SK-N-SH treated with all-trans-retinoic acid at 6 μM for 48 hours (cell line): ENCODE measurements at regions not wholly inside any gene's neighbourhood (a gene's known extent, or its start where the extent isn't known, plus 50 kb on each side); places are given as distances from the start of the nearest gene placed in this dataset.

ENCODE experiments used
- ATAC-seq: fragments of 200-7000 bp; cut with Tn5 transposase; 3 replicates; pipeline ENCODE4 v1.9.1; 2020; ENCODE audit warnings: mild to moderate bottlenecking, moderate library complexity
- ARNTL ChIP-seq: fragments of 450-650 bp; formaldehyde crosslinking; IDR thresholded peaks from 2 replicates; pipeline ENCODE4 v1.5.0; 2020; ENCODE audit warnings: low read depth, mild to moderate bottlenecking, moderate library complexity, borderline replicate concordance
- BACH2 ChIP-seq: fragments of 250-450 bp; sonication (Bioruptor Pico); IDR thresholded peaks from 2 replicates; pipeline ENCODE4 v1.9.0; 2021; ENCODE audit warnings: mild to moderate bottlenecking, borderline replicate concordance
- GLIS3 ChIP-seq: fragments of 250-450 bp; sonication (Bioruptor Pico); IDR thresholded peaks from 2 replicates; pipeline ENCODE4 v1.5.0; 2020; ENCODE audit warnings: mild to moderate bottlenecking, moderate library complexity
- ISL1 ChIP-seq: fragments of 250-450 bp; sonication (Bioruptor Pico); IDR thresholded peaks from 2 replicates; pipeline ENCODE4 v2.1.2; 2022; ENCODE audit warnings: mild to moderate bottlenecking, moderate library complexity
- OSR1 ChIP-seq: fragments of 250-450 bp; sonication (Bioruptor Pico); IDR thresholded peaks from 2 replicates; pipeline ENCODE4 v1.8.0; 2022; ENCODE audit warnings: moderate library complexity, mild to moderate bottlenecking, inconsistent platforms
- PPARA ChIP-seq: fragments of 250-450 bp; sonication (Bioruptor Pico); IDR thresholded peaks from 2 replicates; pipeline ENCODE4 v1.5.0; 2020; ENCODE audit warnings: mild to moderate bottlenecking, borderline replicate concordance
- RARB ChIP-seq: fragments of 250-450 bp; sonication (Bioruptor Pico); IDR thresholded peaks from 2 replicates; pipeline ENCODE4 v1.8.0; 2021; ENCODE audit warnings: mild to moderate bottlenecking, moderate library complexity
- SNAI2 ChIP-seq: fragments of 250-450 bp; sonication (Bioruptor Pico); IDR thresholded peaks from 2 replicates; pipeline ENCODE4 v1.5.0; 2020; ENCODE audit warnings: mild to moderate bottlenecking, moderate library complexity
- TCF4 ChIP-seq: fragments of 250-450 bp; sonication (Bioruptor Pico); IDR thresholded peaks from 2 replicates; pipeline ENCODE4 v1.8.0; 2021; ENCODE audit warnings: mild to moderate bottlenecking, moderate library complexity, borderline replicate concordance
- TOX ChIP-seq: fragments of 250-450 bp; sonication (Bioruptor Pico); IDR thresholded peaks from 2 replicates; pipeline ENCODE4 v1.8.0; 2021; ENCODE audit warnings: mild to moderate bottlenecking, moderate library complexity, borderline replicate concordance
- ZC3H10 ChIP-seq: fragments of 250-450 bp; sonication (Bioruptor Pico); IDR thresholded peaks from 2 replicates; pipeline ENCODE4 v1.5.1; 2021; ENCODE audit warnings: mild to moderate bottlenecking, moderate library complexity
- ZFP3 ChIP-seq: fragments of 250-450 bp; sonication (Bioruptor Pico); IDR thresholded peaks from 2 replicates; pipeline ENCODE4 v1.5.0; 2020; ENCODE audit warnings: mild to moderate bottlenecking, moderate library complexity
- ZFP30 ChIP-seq: fragments of 450-650 bp; formaldehyde crosslinking; IDR thresholded peaks from 2 replicates; pipeline ENCODE4 v1.5.0; 2022; ENCODE audit warnings: mild to moderate bottlenecking, moderate library complexity
- ZNF565 ChIP-seq: fragments of 450-650 bp; formaldehyde crosslinking; conservative IDR thresholded peaks from 2 replicates; pipeline ENCODE4 v1.5.0; 2020; ENCODE audit warnings: low read depth, mild to moderate bottlenecking, moderate library complexity
- ZNF70 ChIP-seq: fragments of 450-650 bp; formaldehyde crosslinking; IDR thresholded peaks from 2 replicates; pipeline ENCODE4 v1.5.0; 2020; ENCODE audit warnings: mild to moderate bottlenecking, moderate library complexity
- ZNF8 ChIP-seq: fragments of 450-650 bp; formaldehyde crosslinking; IDR thresholded peaks from 2 replicates; pipeline ENCODE4 v1.5.0; 2020; ENCODE audit warnings: mild to moderate bottlenecking, moderate library complexity
- TF ChIP-seq, protein P1 (sequence below): fragments of 250-450 bp; sonication (Bioruptor Pico); IDR thresholded peaks from 2 replicates; pipeline ENCODE4 v1.8.0; 2021; ENCODE audit warnings: low read depth, mild to moderate bottlenecking, moderate library complexity, borderline replicate concordance
- TF ChIP-seq, protein P2 (sequence below): fragments of 250-450 bp; sonication (Bioruptor Pico); IDR thresholded peaks from 2 replicates; pipeline ENCODE4 v1.5.0; 2020; ENCODE audit warnings: mild to moderate bottlenecking, moderate library complexity
- TF ChIP-seq, protein P3 (sequence below): fragments of 250-450 bp; sonication (Bioruptor Pico); IDR thresholded peaks from 2 replicates; pipeline ENCODE4 v1.8.0; 2020; ENCODE audit warnings: mild to moderate bottlenecking, moderate library complexity, borderline replicate concordance
- TF ChIP-seq, protein P4 (sequence below): fragments of 250-450 bp; sonication (Bioruptor Pico); IDR thresholded peaks from 2 replicates; pipeline ENCODE4 v1.5.1; 2020; ENCODE audit warnings: low read depth, mild to moderate bottlenecking, moderate library complexity
- TF ChIP-seq, protein P5 (sequence below): fragments of 250-450 bp; sonication (Bioruptor Pico); IDR thresholded peaks from 2 replicates; pipeline ENCODE4 v1.5.1; 2021; ENCODE audit warnings: mild to moderate bottlenecking, moderate library complexity

DNA sequence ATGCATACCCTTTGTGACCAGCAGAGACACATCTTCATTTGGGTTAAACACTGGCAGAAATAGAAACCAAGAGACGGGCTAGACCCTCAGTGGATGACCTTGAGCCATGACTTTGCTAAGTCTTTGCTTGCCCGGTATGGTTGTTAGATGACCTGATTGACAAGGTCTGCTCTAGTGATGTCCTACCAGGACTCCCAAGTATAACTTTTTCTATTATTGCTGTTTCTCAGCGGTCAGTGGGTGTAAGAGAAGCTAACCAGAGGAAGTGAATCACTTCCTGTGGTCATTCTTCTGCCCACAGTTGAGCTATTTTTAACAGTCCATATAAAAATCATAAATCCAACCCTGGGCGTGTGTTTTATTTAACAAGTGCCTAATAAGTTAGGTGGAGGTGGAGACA, 126.2 kb upstream of the ETS2 start:
- TF ChIP-seq, protein P1, sequence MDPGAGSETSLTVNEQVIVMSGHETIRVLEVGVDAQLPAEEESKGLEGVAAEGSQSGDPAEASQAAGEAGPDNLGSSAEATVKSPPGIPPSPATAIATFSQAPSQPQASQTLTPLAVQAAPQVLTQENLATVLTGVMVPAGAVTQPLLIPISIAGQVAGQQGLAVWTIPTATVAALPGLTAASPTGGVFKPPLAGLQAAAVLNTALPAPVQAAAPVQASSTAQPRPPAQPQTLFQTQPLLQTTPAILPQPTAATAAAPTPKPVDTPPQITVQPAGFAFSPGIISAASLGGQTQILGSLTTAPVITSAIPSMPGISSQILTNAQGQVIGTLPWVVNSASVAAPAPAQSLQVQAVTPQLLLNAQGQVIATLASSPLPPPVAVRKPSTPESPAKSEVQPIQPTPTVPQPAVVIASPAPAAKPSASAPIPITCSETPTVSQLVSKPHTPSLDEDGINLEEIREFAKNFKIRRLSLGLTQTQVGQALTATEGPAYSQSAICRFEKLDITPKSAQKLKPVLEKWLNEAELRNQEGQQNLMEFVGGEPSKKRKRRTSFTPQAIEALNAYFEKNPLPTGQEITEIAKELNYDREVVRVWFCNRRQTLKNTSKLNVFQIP (CRISPR knock-in tag): no peak
- TF ChIP-seq, protein P2, sequence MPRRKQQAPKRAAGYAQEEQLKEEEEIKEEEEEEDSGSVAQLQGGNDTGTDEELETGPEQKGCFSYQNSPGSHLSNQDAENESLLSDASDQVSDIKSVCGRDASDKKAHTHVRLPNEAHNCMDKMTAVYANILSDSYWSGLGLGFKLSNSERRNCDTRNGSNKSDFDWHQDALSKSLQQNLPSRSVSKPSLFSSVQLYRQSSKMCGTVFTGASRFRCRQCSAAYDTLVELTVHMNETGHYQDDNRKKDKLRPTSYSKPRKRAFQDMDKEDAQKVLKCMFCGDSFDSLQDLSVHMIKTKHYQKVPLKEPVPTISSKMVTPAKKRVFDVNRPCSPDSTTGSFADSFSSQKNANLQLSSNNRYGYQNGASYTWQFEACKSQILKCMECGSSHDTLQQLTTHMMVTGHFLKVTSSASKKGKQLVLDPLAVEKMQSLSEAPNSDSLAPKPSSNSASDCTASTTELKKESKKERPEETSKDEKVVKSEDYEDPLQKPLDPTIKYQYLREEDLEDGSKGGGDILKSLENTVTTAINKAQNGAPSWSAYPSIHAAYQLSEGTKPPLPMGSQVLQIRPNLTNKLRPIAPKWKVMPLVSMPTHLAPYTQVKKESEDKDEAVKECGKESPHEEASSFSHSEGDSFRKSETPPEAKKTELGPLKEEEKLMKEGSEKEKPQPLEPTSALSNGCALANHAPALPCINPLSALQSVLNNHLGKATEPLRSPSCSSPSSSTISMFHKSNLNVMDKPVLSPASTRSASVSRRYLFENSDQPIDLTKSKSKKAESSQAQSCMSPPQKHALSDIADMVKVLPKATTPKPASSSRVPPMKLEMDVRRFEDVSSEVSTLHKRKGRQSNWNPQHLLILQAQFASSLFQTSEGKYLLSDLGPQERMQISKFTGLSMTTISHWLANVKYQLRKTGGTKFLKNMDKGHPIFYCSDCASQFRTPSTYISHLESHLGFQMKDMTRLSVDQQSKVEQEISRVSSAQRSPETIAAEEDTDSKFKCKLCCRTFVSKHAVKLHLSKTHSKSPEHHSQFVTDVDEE (CRISPR knock-in tag): no peak
- no peak for TF ChIP-seq ARNTL (CRISPR knock-in tag)
- no peak for TF ChIP-seq ZNF565 (CRISPR knock-in tag)
- TF ChIP-seq PPARA (CRISPR knock-in tag): no peak
- no peak for TF ChIP-seq ZNF8 (CRISPR knock-in tag)
- no peak for TF ChIP-seq SNAI2 (CRISPR knock-in tag)
- no peak for TF ChIP-seq ZC3H10
- TF ChIP-seq, protein P3, sequence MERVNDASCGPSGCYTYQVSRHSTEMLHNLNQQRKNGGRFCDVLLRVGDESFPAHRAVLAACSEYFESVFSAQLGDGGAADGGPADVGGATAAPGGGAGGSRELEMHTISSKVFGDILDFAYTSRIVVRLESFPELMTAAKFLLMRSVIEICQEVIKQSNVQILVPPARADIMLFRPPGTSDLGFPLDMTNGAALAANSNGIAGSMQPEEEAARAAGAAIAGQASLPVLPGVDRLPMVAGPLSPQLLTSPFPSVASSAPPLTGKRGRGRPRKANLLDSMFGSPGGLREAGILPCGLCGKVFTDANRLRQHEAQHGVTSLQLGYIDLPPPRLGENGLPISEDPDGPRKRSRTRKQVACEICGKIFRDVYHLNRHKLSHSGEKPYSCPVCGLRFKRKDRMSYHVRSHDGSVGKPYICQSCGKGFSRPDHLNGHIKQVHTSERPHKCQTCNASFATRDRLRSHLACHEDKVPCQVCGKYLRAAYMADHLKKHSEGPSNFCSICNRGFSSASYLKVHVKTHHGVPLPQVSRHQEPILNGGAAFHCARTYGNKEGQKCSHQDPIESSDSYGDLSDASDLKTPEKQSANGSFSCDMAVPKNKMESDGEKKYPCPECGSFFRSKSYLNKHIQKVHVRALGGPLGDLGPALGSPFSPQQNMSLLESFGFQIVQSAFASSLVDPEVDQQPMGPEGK (CRISPR knock-in tag): no peak
- no peak for TF ChIP-seq OSR1 (CRISPR knock-in tag)
- no peak for TF ChIP-seq GLIS3 (CRISPR knock-in tag)
- TF ChIP-seq, protein P4, sequence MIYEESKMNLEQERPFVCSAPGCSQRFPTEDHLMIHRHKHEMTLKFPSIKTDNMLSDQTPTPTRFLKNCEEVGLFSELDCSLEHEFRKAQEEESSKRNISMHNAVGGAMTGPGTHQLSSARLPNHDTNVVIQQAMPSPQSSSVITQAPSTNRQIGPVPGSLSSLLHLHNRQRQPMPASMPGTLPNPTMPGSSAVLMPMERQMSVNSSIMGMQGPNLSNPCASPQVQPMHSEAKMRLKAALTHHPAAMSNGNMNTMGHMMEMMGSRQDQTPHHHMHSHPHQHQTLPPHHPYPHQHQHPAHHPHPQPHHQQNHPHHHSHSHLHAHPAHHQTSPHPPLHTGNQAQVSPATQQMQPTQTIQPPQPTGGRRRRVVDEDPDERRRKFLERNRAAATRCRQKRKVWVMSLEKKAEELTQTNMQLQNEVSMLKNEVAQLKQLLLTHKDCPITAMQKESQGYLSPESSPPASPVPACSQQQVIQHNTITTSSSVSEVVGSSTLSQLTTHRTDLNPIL (CRISPR knock-in tag): no peak
- TF ChIP-seq, protein P5, sequence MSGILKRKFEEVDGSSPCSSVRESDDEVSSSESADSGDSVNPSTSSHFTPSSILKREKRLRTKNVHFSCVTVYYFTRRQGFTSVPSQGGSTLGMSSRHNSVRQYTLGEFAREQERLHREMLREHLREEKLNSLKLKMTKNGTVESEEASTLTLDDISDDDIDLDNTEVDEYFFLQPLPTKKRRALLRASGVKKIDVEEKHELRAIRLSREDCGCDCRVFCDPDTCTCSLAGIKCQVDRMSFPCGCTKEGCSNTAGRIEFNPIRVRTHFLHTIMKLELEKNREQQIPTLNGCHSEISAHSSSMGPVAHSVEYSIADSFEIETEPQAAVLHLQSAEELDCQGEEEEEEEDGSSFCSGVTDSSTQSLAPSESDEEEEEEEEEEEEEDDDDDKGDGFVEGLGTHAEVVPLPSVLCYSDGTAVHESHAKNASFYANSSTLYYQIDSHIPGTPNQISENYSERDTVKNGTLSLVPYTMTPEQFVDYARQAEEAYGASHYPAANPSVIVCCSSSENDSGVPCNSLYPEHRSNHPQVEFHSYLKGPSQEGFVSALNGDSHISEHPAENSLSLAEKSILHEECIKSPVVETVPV (CRISPR knock-in tag): no peak
- TF ChIP-seq ZFP3: no peak
- peak; percentile 82 for ATAC-seq

DNA sequence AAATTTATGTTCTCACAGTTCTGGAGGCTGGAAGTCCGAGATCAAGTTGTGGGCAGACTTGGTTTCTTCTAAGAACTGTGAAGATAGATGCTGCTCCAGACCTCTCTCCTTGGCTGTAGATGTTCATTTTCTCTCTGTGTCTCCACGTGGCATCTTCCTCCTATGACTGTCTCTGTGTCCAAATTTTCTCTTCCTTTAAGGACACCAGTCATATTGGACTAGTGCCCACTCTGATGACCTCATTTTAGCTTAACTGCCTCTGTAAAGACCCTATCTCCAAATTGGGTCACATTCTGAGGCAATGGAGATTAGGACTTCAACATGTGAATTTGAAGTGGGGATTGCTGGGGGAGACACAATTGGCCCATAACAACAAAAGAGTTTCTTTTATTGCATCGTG, 125.3 kb upstream of the ETS2 start:
- TF ChIP-seq SNAI2 (CRISPR knock-in tag) (no peak), ZNF70 (CRISPR knock-in tag) (no peak), ZNF8 (CRISPR knock-in tag) (no peak), TCF4 (no peak), BACH2 (CRISPR knock-in tag) (no peak), ISL1 (no peak), RARB (CRISPR knock-in tag) (no peak), TOX (no peak)
- no peak for ATAC-seq

DNA sequence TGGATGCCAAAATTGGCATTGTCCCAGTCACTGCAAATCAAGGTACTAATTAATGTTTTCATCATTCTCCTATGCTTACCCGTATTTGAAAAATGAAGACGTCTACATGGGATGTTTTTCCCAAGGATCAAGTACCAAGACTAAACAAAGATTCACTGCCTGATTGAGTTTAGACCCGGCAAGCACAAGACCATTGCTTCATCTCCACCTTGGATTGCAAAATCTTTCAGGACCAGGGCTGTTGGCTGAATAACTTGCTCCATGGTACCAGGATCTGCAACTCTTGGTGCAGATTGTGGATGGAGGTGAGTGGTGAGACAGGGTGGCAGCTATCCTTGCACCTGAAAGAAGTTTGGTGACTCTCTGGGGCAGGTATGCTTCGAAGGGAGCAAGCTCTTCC, 122.5 kb upstream of the ETS2 start:
- TF ChIP-seq ZFP30 (CRISPR knock-in tag): no peak
- TF ChIP-seq ISL1: no peak
- no peak for TF ChIP-seq ZC3H10
- TF ChIP-seq GLIS3 (CRISPR knock-in tag): no peak
- no peak for TF ChIP-seq ZNF8 (CRISPR knock-in tag)
- TF ChIP-seq, protein P5 (CRISPR knock-in tag): no peak
- ATAC-seq: no peak
